UCSD-AML1 (cell line): ENCODE measurements at regions not wholly inside any gene's neighbourhood (a gene's known extent, or its start where the extent isn't known, plus 50 kb on each side); places are given as distances from the start of the nearest gene placed in this dataset.
"Not testable (repeated sequence)": the region's sequence is repeated elsewhere in the genome, so short reads cannot be mapped to it uniquely, and the experiment has no call there.

ENCODE experiments used
- DNase-seq: peaks from one replicate; lab custom pipeline; 2025; ENCODE audit not compliant: unreplicated experiment; lab: John Stamatoyannopoulos, UW

DNA sequence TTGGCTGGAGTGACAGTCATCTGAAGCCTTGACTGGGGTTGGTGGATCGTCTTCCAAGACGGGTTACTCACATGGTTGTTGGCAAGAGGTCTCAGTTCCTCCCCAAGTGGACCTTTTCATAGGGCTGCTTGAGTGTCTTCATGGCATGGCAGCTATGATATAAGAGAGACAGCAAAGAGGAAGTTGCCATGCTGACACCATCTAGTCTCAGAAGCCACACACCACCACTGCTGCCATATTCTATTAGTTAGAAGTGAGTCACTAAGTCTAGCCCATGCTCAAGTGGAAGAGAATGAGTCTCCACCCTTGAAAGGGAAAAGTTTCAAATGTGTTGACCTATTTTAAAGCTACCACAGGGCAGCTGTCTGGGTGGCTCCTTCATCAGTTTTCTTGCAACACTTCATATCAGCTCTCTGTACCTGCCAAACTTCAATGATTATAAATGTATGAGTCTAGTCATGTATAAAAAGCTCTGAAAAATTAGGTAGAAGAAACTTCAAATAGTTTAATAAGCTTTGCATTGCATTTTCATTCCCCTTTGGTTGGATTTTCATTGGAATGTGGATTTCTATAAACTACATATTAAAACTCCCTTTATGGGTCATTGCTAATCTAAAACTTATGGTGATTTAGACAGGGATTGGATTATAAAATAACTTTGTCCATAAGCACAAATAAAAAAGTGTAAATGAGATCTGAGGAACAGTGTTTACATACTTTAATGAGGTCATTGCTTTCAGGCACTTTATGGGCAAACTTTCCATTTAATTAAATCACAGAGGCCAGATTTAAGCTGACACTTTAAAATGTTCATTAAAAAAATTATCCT, 68.0 kb upstream of the ATXN3L start:
- DNase-seq, result no peak

DNA sequence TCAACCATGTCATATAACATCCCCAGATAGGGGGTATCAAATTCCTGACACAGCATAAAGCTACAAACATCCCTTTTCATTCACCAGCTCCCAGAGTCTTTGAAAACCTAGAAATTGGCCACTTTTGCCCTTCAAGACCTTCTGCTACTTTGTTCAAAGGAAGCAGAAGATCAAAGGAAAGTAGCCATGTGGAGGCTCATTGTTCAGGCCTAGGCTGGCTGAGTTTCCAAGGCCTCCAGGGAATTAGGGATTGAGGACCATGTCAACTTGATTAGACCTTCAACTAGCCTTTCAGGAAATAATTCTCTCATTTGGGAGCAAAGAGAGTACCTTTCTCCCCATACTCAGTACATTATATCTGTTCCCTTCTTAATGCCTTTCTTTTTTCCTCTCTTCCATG, 66.8 kb upstream of the ATXN3L start:
- DNase-seq, result no peak

DNA sequence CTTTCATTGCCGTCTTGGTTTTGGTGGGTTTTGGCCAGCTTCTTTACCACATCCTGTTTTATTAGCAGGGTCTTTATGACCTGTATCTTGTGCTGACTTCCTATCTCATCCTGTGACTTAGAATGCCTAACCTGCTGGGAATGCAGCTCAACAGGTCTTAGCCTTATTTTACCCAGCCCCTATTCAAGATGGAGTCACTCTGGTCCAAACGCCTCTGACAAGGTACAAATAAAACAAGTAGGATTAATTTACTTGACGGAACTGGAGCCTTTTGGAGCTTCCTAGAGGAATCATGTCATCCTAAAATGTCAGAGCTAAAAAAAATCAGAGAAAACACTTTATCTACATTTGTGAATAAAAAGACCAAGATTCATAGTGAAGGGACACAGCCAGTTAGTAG, 66.2 kb upstream of the ATXN3L start:
- no peak for DNase-seq

DNA sequence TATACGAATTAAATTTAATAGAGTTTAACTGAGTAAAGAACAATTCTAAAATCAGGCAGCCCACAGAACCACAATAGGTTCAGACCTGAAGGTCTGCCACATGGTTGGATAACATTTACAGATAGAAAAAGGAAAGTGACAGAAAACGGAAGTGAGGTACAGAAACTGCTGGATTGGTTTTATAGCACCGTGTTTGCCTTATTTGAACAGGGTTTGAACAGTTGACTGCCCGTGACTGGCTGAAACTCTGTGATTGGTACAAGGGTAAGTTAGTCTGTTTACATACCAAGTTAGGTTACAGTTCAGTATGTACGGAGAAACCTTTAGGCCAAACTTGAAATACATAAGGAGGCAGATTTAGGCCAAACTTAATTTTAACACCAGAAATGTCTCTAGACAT, 64.1 kb upstream of the ATXN3L start:
- DNase-seq, result no peak

DNA sequence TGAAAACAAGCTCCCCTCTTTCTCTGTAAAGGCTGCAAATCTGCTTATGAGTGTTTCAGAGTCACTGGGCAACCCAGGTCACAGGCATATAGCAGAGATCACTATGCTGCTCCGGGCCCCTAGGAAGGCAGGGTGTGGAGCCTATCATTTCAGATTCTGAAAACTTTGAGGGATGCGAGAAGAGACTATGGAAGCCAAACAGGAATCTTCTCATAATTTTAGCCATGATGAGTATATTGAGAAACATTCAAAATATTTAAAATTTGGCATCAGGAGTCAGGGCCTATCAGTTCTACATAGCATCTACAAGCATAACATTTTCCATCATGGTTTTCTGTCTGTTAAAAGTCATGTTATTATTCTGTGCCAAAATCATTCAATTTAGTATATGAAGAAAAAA, 61.7 kb upstream of the ATXN3L start:
- no peak for DNase-seq

DNA sequence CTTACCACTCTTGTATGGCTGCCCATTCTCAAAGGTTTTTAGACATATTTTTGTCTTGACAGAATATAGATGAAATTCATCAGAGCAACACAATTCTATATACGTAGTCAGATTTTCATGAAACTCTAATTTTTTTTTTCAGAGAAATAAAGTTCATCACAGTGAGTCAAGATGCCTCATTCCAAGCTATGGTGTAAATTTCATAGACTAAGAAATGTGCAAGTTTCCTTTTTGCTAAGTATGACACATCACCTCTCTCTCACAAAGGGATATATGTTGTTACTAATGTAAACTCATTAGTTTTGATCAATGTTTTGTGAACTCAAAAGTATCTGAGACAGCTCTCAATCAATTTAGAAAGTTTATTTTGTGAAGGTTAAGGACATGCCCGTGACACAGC, 60.4 kb upstream of the ATXN3L start:
- DNase-seq, result no peak

DNA sequence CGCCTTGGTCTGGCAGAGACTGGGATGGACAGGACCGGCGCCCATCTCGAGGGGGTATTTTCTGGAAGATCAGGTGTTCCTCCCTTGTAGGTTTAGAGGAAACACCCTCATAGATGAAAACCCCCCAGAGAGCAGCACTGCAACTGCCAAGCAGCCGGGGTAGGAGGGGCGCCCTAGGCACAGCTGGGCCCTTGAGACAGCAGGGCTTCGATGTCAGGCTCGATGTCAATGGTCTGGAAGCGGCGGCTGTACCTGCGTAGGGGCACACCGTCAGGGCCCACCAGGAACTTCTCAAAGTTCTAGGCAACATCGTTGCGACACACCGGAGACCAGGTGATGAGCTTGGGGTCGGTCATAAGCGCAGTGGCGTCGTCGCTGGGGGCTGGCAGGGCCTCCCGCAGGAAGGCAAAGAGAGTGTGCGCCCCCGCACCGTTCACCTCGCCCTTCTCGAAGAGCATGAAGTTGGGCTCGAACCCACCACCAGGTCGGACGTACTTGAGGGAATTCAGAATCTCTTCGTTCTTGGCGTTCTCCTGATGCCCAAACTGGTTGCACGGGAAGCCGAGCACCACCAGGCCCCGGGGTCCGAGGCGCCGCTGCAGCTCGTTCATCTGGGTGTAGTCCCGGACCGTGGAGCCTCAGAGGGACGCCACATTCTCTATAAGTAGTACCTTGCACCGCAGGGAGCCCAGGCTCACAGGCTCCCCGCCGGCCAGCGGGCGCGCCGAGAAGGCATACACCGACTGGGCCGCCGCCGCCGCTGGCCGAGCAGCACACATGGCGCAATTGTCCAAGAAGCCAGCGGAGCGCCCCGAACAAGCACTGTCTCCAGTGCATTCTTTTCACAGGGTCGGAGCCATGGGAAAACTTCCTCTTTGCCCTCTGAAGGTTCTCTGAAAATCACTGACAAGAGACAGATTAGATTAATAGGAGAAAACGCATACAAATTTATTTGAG, 59.0 kb upstream of the ATXN3L start:
- not testable (repeated sequence) for DNase-seq

DNA sequence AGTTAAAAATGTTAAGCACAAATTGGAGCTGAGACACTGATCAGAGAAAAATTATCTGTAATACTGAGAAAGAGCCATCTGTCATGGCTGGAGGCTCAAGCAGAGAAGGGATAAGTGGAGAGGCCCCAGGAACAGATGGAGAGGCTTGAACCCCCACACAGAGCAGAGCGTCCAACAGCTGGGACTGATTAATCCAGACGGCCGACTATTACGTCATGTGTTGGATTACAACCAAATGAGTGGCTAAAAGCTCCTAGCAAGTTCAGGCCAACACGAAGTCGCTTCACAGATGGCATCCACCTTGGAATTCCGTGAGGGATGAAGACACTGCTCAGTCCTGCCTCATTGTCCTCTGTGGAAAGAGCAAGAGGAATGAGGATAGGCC, 57.7 kb upstream of the ATXN3L start:
- no peak for DNase-seq

DNA sequence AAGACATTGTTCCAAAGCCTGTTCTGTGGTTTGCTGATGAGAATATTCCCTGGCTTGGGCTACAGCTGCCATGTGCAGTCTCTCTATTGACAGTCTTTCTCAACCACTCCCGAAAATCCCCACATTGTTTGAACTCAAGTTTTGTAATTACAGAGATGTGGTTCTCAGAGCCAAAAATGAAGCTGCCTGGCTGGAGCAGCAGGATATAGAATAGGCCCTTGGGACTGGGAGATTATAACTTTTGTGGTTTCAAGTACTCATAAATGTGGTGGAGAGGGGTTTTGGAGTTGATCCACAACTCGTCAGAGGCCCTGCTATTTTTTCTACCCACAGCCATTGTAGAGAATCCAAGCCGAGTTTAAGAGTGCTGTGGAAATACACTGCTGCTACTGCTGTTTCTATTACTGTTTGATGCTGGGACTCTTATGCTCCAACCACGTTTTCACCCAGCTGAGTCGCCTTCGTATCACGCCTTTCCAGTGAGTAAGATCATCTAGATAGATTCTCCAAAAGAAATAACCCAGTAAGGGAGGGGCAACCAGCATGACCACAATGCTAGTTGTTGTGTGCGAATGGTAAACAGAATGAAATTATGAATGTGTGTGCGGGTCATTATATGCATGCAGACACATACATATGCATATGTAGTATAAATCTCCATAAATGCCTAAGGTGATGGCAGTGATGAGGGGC, 57.1 kb upstream of the ATXN3L start:
- DNase-seq, result peak; percentile 14

DNA sequence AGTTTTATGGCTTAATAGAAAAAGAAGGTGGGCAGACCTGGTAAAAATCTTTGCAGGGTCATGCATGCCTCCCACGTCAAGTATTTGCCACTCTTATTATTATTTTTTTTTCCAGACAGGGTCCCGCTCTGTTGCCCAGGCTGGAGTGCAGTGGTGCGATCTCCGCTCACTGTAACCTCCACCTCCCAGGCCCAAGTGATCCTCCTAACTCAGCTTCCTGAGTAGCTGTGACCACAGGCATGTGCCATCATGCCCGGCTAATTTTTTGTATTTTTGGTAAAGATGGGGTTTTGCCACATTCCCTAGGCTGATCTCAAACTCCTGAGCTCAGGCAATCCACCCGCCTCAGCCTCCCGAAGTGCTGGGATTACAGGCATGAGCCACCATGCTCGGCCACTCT, 55.7 kb upstream of the ATXN3L start:
- DNase-seq, result not testable (repeated sequence)

DNA sequence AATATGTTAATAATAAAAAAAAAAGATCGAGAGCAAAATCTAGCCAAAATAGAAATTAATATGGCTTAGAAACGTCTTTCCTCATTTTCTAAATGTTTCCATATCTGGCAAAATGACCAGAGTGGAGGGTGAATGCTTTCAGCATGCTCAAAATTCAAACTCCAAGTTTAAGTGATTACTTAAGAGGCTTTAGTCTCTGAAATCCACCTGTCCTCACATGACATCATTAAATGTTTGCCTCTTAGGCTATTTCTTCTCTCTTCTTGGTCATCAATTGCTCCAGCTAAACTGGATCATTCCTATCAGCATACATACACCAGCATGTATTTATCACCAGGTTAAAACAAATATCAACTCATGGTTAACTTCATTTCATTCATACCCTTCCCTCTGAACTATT, 54.5 kb upstream of the ATXN3L start:
- DNase-seq, result no peak

DNA sequence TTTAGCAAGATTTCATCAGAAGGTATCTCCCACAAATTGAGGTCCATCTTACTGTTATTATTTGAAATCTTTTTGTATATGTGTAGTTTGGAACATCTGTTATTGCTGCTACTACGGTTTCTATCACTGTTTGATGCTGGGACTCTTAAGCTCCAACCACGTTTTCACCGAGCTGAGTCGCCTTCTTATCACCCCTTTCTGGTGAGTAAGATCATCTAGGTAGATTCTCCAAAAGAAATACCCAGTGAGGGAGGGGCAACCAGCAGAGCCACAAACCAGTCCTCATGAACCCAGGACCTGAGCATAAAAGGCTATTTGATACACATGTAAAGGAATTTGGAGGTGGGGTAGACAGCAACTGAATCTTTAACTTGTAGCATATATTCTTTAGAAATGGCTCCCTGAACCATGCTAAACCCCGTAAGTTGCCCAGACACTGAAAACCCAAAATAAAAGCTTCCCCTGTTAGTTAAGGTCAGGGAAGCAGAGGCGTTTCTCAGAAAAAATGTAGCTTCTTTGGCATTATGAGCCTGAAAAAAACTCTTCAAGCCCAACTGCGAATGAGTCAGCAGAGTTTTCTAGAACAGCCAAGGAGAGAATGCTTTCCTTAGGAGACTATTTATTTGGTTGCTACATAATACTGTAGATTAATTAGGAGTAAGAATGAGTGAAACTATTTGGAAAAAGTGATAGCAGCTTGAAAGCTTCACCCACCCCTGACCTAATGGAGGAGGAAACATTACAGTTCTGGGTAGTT, 53.8 kb upstream of the ATXN3L start:
- no peak for DNase-seq

DNA sequence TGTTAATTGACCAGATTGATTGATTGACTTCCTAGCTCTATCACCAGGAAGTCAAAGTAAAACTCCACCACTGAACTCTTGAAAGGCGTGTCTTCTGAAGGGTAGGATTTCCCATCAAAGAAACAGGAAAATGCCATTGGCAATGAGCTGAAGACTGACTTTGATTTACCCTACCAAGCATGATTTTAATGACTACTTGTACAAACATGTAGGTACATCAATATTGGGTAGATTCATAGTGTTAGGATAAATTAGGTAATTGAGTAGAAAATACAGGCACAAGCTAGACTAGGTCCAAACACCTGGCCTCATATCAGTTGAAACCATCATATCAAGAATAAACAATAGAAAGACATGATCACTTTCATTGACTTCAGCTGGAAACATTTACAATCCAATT, 53.2 kb upstream of the ATXN3L start:
- no peak for DNase-seq

DNA sequence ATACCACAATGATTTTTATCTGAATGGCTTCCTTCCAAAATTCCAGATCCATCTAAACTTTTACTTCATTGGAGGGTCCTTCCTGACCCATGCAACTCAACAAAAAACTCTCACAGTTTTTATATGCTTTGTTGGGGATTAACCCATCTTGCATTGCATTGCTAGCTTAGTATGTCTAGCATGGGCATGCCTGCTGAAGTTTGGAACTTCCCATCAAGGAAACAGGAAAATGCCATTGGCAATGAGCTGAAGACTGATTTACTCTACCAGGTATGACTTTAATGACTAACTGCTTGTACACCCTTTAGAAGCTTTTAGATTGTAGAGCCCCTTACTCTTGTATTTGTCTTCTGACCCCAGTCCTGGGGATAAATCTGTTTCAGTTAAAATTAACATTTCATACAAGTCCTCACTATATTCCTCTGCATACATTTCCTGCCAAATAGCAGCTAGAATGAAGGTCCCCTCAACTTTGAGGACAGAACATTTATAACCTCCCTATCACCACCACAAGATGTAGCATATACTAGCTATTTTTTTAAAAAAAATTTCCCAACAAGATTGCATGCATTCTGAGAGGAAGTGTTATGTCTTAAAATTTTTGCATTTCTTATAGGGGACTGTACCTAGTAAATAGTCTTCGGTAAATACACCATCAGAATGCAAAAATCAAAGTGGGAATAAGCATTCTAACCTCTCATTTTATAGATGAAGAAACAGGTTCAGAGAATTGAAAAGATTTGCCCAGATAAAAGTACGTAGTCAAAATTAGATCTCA, 52.5 kb upstream of the ATXN3L start:
- DNase-seq, result no peak

DNA sequence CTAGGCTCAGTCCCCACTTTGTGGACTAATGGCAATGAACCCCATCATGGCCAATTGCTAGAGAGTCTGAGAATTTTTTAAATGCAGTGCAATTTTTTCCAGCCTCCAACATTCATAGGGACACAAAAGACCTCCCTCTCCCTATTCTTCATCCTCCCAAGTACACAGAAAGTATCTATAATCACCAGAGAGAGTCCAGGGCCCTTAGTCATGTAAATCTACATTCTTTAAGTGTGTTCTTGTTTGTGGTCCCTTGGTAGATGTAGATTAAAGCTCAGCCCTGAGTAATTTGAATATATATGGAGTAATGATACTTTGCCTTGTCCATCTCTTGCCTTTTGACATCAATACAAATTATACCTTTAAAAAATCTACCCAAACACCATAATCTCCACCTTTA, 51.3 kb upstream of the ATXN3L start:
- DNase-seq, result no peak

DNA sequence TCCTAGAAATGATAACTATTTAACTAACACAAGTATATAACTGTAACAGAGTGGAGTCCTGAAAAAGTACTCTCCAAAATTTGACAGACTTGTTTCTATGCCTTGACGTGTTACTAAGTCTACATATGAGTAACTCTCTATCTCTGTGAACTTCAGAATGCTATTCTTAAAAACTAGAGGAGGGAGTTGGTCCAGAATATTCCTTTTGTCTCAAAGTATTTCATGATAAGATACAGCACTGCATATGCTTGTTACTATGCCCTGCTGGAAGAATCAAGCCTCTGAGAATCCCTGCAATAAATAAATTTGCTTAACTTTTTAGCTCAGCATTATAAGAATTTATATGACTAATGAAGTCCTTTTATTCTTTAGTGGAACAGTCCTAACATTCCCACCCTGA, 50.9 kb upstream of the ATXN3L start:
- DNase-seq, result no peak
